HuH-7 (cell line): ENCODE measurements at regions not wholly inside any gene's neighbourhood (a gene's known extent, or its start where the extent isn't known, plus 50 kb on each side); places are given as distances from the start of the nearest gene placed in this dataset.
"Not testable (repeated sequence)": the region's sequence is repeated elsewhere in the genome, so short reads cannot be mapped to it uniquely, and the experiment has no call there.

ENCODE experiments used
- DNase-seq: peaks from one replicate; pipeline ENCODE4 v3.0.0; 2011; ENCODE audit warnings: low spot score

DNA sequence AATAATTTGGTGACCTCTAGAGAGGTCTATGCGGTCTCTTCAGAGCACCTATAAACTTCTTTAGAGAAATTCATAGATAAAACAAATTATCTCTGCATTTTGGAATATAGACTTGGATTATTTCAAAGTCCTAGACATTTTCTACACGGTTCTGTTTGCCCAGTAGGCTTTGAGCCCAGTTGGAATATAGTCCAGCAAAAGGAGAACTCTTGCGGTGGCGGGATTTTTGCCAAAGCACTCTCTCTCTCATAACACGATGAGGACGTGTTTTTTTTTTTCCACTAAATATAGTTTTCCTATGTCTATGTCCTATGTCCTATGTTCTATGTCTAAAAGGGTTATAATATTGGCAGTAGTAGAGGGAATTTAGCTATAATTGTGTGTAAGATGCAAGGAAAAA lies 164.9 kb upstream of the AGR3 start:
- no peak for DNase-seq

DNA sequence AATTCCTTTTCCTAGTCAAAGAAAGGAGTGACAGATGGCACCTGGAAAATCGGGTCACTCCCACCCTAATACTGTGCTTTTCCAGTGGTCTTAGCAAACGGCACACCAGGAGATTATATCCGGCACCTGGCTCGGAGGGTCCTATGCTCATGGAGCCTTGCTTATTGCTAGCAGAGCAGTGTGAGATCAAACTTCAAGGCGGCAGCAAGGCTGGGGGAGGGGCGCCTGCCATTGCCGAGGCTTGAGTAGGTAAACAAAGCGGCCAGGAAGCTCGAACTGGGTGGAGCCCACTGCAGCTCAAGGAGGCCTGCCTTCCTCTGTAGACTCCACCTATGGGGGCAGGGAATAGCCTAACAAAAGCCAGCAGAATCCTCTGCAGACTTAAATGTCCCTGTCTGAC lies 171.4 kb upstream of the AGR3 start:
- not testable (repeated sequence) for DNase-seq

- DNase-seq: no peak
Observed at GRCh38 chr7:17054206-17054605, 172.4 kb upstream of the AGR3 start.

DNA sequence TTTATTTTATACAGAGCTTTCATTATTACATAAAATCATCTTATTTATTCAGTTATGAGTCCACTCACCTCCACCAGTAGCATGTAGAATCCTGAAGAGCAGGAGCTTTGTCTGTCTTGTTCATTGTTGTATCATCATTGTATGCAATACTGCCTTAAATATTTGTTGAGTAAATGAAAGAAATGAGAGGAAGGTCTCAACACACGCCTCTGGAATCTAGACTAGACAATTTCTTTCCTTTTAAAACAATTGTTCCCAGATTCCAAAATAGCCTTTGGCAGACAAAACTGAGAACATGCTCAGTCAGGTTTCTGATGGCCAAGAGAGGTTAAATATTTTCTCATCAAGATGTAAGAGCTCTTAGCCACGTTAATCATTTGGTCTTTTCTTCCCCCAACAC lies 173.1 kb upstream of the AGR3 start:
- DNase-seq: no peak

GRCh38 chr7:17055596-17055995 lies 173.8 kb upstream of the AGR3 start:
- DNase-seq: no peak

- no peak for DNase-seq
Observed at GRCh38 chr7:17056491-17057142, 174.8 kb upstream of the AGR3 start.

DNA sequence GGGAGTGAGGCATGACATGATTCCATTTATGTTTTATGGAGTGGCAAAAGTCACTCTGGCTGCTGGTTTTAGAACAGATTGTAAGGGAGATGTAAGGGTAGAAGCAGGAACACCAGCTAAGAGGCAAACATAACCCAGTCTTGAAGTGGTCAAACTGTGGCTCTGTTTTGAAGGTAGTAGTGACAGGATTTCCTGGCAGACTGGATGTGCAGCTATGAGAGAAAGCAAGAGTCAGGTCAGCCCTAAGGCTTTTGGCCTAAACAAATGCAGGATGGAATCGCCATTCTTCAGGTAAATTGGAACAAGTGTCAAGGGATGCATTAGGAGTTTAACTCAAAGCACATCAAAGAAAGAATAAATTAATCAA lies 175.3 kb upstream of the AGR3 start:
- DNase-seq: no peak

DNA sequence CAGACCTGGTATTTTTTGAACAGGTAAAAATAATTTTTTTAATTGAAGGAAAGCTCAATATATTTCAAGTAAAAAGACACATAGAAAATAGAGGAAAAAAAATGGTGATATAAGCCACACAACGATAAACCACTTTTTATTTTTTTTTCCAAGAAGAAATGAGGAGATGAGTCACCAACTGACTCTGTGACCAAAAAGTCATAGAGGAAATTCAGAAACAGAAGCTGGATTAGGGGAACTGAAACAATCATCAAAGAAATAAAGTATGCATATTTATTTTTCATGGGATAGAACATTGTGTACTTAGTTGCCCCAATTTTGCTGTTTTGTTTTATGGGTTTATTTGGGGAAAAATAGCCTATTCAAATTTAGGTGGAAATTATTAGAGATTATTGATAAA lies 176.8 kb upstream of the AGR3 start:
- no peak for DNase-seq

GRCh38 chr7:17060051-17060450 lies 178.3 kb upstream of the AGR3 start:
- no peak for DNase-seq

DNA sequence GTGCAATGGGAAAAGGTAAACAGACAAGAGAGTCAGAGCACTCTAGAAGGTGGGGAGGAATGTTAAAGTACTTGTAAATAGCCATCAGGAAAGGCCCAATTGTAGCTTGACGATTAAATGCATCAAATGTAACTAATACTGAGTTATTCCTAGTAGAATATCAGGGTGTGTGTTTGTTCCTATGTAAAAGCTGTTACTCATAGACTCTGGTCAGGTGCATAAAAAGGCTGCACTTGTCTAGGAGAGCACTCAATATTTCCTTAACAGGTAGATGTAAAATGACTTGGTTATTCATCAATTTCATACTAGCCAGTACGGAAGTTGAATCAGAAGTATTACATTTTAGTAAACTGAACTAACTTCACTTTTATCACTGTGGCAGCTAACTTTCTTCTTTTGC lies 179.7 kb upstream of the AGR3 start:
- DNase-seq: no peak

GRCh38 chr7:17062151-17063044 lies 180.6 kb upstream of the AGR3 start:
- no peak for DNase-seq

- no peak for DNase-seq
Observed at GRCh38 chr7:17063045-17063383, 181.2 kb upstream of the AGR3 start.

DNA sequence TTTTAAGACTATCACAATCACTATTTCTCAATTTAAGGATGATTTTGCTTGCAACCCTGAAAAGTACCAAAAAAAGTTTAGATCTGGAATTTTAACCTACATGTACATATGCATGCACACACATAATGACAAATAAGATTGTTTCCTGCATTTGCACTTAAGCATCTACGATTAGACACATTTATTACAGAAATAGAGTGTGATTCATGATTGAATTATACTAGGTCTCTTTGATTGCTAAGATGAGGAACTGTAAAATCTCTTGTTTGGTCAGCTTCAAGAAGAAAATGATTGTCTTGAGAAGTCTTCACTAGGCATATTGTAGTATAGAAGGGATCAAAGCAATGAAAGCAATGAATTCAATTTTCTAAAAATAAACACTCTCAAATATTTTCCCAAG lies 185.9 kb upstream of the AGR3 start:
- no peak for DNase-seq

GRCh38 chr7:17069146-17069545 lies 187.4 kb upstream of the AGR3 start:
- no peak for DNase-seq

DNA sequence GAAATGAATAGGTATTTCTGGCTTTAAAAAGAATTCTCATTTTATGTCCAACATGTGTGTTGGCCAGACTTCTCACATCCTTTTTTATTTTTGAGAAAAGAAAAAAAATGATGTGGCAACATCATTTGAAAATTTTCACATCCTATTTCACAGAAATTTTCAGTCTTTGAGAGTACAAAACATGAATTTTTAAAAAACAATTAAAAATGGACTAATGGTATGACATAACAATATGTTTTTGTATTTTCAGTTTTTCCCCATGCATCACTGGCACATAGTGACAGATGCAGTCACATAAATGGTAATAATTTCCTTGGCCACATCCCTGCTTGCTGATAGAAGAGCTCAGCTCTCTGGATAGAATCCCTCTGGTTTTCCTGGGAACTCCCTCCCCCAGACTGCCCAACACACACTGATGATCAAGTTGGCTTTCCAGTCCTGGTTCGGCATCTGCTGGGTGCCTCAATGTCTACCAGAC lies 188.5 kb upstream of the AGR3 start:
- no peak for DNase-seq

DNA sequence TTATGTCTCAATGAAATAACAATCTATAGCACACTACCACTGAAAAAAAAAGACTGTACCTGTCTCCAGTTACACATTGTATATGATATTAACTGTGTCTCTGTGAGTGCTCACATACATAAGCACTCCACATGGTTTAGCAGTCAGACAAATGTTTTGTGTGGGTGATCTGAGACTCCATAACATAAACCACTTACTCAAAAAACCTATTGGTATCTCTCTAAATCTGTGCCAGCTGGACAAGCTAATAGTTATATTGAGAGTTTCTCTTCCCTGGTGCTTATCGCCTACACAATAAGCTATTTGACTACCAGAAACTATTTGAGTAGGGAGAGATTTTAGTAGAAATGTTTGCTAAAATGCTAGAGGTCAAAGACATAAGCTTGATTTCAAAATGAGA lies 190.1 kb upstream of the AGR3 start:
- DNase-seq: no peak

DNA sequence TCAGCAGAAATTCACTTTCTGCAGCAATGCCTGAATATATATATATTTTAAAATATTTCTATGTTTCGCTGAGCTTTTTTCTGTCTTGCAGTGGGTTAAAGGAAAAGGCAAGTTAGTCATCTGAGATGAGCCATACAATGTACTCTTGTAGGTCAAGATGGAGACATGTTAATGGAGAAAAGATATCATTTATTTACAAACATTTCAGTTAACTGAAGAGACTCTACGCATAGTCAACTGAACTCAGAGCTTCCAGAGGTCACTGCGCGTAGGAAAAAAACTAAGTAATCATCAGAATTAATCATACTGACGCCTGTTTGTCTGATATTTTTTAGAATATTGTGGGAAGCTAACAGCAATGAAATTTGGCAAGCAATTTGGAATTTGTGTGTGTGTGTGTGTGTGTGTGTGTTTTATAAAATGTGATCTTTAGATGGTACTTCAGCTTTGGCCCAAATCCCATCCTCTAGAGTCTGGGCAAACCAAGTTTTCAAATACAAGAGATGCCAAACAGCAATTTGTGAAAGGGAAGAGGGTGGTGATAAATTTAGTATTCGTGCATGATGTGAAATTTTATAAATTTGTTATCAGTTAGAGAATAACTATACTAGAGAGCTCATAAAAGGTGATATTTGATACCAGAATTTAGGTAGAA lies 193.9 kb upstream of the AGR3 start:
- DNase-seq: no peak

- no peak for DNase-seq
Observed at GRCh38 chr7:17078298-17078697, 196.5 kb upstream of the AGR3 start.

DNA sequence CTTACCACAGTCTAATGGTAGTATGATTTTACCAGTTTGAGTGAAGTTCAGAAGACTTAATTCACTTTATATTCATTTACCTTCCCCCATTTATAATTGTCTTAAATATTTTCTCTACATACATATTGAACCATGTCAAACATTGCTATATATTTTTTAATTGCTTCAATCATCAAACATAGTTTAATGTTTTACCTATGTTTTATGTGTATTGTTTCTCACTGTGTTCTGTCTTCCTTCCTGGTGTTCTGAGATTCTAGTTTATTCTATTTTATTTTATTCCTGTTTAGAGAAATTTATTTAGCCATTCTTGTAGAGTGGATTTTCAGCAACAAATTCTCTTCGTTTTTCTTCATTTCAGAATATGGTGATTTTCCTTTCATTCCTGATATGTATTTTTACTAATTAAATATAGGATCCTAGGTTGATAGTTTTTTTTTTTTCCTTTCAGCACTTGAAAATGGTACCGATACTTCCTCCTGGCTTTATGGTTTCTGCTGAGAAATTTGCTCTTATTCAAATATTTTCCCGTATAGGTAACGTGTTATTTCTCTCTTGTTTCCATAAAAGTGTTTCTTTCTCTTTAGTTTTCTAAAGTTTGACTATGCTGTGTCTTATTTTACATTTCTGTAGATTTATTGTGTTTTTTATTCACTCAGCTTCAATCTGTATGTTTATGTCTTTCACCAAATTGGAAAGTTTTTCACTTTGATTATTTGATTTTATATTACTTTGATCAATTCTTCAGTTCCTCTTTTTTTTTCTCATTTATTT lies 201.8 kb upstream of the AGR3 start:
- no peak for DNase-seq

DNA sequence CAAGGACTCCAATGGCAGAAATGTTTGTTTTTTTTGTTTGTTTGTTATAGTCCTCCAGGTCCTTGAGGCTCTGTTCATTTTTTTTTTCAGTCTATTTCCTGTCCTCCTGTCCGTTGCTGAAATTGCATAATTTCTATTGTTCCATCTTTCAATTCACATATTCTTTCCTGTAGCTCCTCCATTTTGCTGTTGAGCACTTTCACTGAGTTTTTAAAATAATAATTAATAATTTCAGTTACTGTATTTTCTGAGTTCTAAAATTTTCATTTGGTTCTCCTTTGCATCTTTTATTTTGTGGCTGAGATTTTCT lies 202.3 kb upstream of the AGR3 start:
- DNase-seq: no peak

DNA sequence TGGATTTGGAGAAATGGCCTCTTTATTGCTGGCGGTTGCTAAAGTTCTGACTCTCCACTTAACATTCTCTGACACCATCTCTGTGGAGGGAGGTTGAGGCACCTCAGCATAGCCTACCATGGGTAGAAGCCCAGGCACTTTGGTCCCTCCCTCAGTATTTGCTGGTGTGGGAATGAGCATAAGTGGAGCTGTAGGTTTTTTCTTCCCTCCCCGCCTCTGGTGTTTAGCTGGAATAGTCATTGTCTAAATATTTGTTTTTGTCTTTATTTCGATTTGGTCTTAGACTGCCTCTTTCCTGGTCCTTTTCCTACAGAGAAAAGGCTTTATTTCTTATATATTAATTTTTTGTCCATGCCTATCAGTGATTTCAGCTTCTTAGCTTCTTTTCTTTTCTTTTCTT lies 203.4 kb upstream of the AGR3 start:
- peak; percentile 26 for DNase-seq

DNA sequence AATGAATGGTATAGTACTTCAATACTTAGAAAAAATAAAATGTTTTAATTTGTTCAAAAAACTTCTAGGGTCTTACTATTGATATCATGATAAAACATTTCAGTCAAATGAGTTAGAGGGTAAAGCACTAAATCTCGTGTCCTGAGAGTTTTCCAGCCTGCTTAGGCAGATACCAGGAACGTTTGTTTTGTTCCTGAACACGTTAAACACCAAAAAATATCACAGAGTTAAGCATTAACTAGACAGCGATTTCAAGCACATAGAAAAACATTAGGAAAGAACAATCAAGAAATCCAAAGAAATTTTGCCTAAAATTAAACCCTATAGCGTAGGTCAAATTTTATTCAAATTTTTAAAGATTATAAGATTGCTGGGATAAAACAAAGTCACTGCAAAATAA lies 204.6 kb upstream of the AGR3 start:
- DNase-seq: peak; percentile 39

- DNase-seq: no peak
Observed at GRCh38 chr7:17090751-17091150, 207.7 kb upstream of the AHR start.
